Glomerular visceral epithelial cell (primary cell): ENCODE measurements at regions not wholly inside any gene's neighbourhood (a gene's known extent, or its start where the extent isn't known, plus 50 kb on each side); places are given as distances from the start of the nearest gene placed in this dataset.

ENCODE experiments used
- DNase-seq: peaks from one replicate; pipeline ENCODE4 v3.0.0-alpha.2; 2016; ENCODE audit errors: extremely low spot score

GRCh38 chr3:162122405-162122804 lies 625.8 kb downstream of the OTOL1 start:
- no peak for DNase-seq

DNA sequence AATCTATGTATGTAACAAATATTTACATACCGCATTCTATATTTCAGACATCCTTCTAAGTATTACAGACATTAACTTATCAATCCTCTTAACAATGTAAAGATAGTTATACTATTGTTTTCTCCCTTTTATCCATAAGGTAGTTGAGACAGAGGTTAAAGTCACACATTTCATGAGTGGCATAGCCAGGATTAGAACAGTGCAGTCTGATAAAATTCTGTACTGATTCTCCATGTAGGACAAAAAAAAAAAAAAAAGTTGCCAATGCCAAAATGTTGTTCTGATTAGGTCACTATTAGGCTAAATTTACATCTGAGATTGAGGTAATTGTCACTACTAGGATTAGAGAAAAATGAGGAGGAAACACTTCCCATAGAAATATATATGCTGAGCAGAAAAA lies 629.2 kb downstream of the OTOL1 start:
- DNase-seq: no peak

- no peak for DNase-seq
Observed at GRCh38 chr3:162130582-162130981, 634.0 kb downstream of the OTOL1 start.

GRCh38 chr3:162132981-162133380 lies 636.4 kb downstream of the OTOL1 start:
- DNase-seq: no peak

DNA sequence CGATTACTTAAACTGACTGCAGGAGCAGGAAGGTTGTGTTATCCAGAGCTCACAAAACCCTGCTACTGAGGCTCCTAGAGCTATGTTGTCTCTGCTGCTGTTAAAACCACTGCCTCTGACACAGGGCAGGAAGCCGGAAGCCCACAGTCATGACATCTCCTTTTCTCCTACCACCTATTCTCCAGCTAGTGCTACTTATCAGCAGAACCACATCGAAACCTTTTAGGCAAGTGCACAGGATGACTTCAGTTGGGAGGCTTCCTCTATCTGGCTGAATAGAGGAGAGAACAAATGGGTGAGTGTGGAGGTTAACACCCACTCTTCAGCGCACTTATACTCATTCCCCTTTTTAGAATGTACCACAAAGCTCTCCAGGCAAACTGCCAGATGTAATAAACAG lies 638.0 kb downstream of the OTOL1 start:
- no peak for DNase-seq

GRCh38 chr3:162136136-162136535 lies 639.5 kb downstream of the OTOL1 start:
- no peak for DNase-seq

DNA sequence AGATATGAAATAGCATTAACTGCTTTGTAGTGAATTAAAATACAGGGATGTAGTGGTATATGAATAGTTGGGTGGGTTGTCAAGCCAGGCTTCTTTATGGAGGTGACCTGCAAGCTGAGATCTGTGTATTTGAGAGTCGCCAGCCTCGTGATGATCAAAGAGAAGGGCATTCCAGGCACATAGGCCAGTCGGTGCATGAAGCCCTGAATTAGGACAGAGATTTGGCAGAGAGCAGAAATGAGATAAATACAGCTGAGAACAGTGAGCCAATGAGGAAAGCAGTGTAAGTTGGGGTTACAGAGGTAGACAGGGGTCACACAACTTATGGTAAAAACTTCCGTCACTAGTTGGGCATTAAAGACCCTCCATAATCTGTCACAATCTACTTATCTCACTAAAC lies 641.9 kb downstream of the OTOL1 start:
- no peak for DNase-seq

GRCh38 chr3:162139841-162140240 lies 643.2 kb downstream of the OTOL1 start:
- no peak for DNase-seq

- peak; percentile 44 for DNase-seq
Observed at GRCh38 chr3:162141272-162141791, 644.7 kb downstream of the OTOL1 start.

GRCh38 chr3:162142511-162142910 lies 645.9 kb downstream of the OTOL1 start:
- peak; percentile 26 for DNase-seq

DNA sequence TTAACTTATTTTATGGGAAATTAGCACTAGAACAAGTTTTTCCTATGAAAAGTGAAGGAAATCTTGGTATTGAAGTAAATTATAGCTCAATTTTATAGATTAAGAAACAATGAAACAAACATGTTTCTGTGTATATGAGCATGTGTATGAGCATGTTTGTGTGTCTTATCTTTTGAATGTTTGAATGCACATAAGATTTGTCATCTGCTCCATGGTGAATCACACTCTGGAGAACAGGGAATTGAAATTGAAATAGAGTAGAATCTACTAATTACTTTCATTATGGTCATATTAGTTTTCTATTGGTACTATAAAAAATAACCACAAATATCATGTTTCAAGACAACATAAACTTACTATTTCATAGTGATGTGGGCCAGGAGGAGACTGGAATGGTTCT lies 646.6 kb downstream of the OTOL1 start:
- DNase-seq: no peak

- DNase-seq: no peak
Observed at GRCh38 chr3:162147996-162148395, 651.4 kb downstream of the OTOL1 start.

DNA sequence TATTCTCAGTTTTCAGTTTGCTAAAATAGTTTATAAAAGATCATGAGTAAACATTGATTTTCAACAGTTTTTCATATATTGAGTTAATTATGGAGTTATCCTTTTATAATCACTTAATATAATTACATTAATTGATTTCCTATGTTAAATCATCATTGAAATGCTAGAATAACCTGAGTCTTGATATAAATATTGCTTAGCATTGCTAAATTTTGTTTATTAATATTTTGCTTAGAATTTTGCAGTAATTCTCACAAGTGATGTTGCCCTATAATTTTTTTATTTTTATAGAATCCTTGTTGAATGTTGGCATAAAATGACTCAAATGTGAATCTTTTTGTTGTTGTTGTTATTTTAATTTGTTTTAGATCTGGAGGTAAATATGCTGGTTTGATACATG lies 654.2 kb downstream of the OTOL1 start:
- DNase-seq: no peak

DNA sequence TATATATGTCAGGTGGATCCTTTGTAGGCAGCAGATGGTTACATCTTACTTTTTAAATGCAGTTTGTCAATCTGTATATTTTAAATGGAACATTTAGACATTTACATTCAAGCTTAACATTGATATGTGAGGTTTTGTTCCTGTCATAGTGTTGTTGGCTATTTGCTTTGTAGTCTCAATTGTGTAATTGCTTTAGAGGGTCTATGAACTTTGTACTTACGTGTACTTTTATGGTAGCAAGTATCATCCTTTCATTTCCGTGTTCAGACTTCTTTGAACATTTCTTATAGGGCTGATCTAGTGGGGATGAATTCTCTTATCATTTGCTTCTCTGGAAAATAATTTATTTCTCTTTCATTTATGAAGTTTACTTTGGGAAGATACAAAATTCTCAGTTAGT lies 656.0 kb downstream of the OTOL1 start:
- DNase-seq: no peak

- DNase-seq: no peak
Observed at GRCh38 chr3:162161595-162161994, 665.0 kb downstream of the OTOL1 start.

DNA sequence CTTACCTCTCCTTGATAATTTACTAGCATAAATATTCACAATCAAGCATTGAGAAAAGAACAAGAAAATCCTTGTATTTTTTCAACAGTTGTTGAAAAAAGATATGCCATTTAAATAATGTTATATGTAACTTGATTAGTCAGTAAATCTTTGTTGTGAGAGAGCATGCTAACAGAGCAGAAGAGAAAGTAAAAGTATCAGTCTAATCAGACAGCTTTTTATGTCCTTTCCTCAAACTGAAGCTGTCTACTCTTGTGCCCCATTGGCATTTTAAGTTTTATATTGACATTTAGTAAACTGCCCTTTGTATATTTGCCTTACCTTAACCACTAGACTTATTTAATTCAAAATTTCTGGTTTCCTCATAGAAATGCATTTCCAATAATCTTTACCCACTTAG lies 668.7 kb downstream of the OTOL1 start:
- no peak for DNase-seq

- DNase-seq: no peak
Observed at GRCh38 chr3:162166543-162166942, 669.9 kb downstream of the OTOL1 start.

GRCh38 chr3:162168715-162169114 lies 672.1 kb downstream of the OTOL1 start:
- DNase-seq: no peak

- DNase-seq: no peak
Observed at GRCh38 chr3:162170581-162170980, 674.0 kb downstream of the OTOL1 start.

DNA sequence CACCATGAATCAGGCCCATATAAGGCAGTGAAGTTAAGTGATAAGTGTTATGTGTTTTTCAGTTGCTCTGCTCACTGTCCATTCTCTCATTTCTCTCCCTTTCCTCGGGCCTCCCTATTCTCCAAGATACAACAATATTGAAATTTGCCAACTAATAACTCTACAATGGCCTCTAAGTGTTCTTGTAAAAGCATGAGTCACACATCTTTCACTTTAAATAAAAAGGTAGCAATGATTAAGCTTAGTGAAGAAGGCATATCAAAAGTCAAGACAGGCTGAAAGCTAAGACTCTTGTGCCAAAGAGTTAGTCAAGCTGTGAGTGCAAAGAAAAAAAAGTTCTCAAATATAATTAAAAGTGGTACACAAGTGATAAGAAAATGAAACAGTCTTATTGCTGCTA lies 675.4 kb downstream of the OTOL1 start:
- DNase-seq: no peak

DNA sequence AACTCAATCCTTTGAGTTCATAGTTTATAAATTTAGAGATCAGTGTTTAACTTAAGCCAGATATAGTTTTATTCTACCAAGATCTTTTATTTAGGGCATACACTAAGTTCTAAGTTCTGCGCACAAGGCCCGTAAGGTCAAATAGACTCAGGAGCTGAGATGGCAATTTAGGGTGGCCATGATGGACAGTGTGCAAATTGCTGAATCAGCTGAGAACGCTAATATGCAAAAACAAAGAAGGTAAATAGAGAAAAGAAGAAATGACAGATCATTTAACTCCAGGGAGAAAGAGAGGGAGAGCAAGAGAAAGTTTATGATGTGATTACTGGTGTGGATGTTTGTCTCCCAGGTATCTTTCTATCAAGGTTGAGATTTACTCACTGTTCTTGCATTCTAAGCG lies 678.5 kb downstream of the OTOL1 start:
- DNase-seq: no peak

GRCh38 chr3:162175878-162176277 lies 679.3 kb downstream of the OTOL1 start:
- no peak for DNase-seq

DNA sequence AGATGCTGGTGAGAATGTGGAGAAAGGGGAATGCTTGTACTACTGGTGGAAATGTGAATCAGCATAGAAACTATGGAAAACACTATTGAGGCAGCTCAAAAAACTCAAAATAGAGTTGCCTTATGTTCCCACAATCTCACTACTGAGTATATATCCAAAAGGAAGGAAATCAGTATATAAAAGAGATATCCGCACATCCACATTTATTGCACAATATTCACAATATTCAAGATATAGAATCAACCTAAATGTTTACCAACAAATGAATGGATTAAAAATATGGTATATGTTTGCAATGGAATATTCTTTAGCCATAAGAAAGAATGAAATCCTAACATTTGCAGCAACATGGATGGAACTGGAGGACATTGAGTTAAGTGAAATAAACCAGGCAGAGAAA lies 686.8 kb downstream of the OTOL1 start:
- DNase-seq: no peak

- no peak for DNase-seq
Observed at GRCh38 chr3:162192340-162193029, 695.9 kb downstream of the OTOL1 start.
